Smooth muscle cell (in vitro differentiated cells): ENCODE measurements at regions not wholly inside any gene's neighbourhood (a gene's known extent, or its start where the extent isn't known, plus 50 kb on each side); places are given as distances from the start of the nearest gene placed in this dataset.
"Not testable (repeated sequence)": the region's sequence is repeated elsewhere in the genome, so short reads cannot be mapped to it uniquely, and the experiment has no call there.

Experiments
- DNase-seq: peaks from one replicate; lab custom pipeline; 2025; ENCODE audit not compliant: unreplicated experiment; lab: John Stamatoyannopoulos, UW
- H2AFZ ChIP-seq: fragments of 200-600 bp; sonication (generic); 2 replicates; pipeline ENCODE4 v1.6.0; 2016; ENCODE audit warnings: antibody characterized with exemption, low read depth, mild to moderate bottlenecking
- H3F3A ChIP-seq: fragments of 200-600 bp; sonication (generic); 2 replicates; pipeline ENCODE4 v1.6.0; 2017; ENCODE audit warnings: antibody characterized with exemption, low read depth
- H3K27ac ChIP-seq: fragments of 200-600 bp; sonication (generic); 2 replicates; pipeline ENCODE4 v1.5.1; 2016; ENCODE audit warnings: low read depth, mild to moderate bottlenecking
- H3K27me3 ChIP-seq: fragments of 200-600 bp; sonication (generic); 2 replicates; pipeline ENCODE4 v1.6.1; 2016; ENCODE audit warnings: low read depth, mild to moderate bottlenecking
- H3K36me3 ChIP-seq: fragments of 200-600 bp; sonication (generic); 2 replicates; pipeline ENCODE4 v1.5.1; 2016; ENCODE audit warnings: low read depth
- H3K4me1 ChIP-seq: fragments of 200-600 bp; sonication (generic); 2 replicates; pipeline ENCODE4 v1.5.1; 2016; ENCODE audit warnings: low read depth
- H3K4me2 ChIP-seq: fragments of 200-600 bp; sonication (generic); 2 replicates; pipeline ENCODE4 v1.6.0; 2016; ENCODE audit warnings: mild to moderate bottlenecking
- H3K4me3 ChIP-seq: fragments of 200-600 bp; sonication (generic); 2 replicates; pipeline ENCODE4 v1.5.1; 2016; ENCODE audit warnings: mild to moderate bottlenecking
- H3K79me2 ChIP-seq: fragments of 200-600 bp; sonication (generic); 2 replicates; pipeline ENCODE4 v1.6.0; 2016; ENCODE audit warnings: low read depth, mild to moderate bottlenecking
- H3K9ac ChIP-seq: fragments of 200-600 bp; sonication (generic); 2 replicates; pipeline ENCODE4 v1.6.0; 2016; ENCODE audit warnings: low read depth
- H3K9me3 ChIP-seq: fragments of 200-600 bp; sonication (generic); replicated peaks from 2 replicates; pipeline ENCODE4 v1.5.1; 2016; ENCODE audit warnings: low read depth
- H4K20me1 ChIP-seq: fragments of 200-600 bp; sonication (generic); 2 replicates; pipeline ENCODE4 v1.6.0; 2016; ENCODE audit warnings: low read depth
- WGBS: methylation state at CpG from one replicate; pipeline ENCODE4 v1.1.7; 2016; ENCODE audit warnings: low lambda C conversion rate; 5-methylcytosine and 5-hydroxymethylcytosine counted together

DNA sequence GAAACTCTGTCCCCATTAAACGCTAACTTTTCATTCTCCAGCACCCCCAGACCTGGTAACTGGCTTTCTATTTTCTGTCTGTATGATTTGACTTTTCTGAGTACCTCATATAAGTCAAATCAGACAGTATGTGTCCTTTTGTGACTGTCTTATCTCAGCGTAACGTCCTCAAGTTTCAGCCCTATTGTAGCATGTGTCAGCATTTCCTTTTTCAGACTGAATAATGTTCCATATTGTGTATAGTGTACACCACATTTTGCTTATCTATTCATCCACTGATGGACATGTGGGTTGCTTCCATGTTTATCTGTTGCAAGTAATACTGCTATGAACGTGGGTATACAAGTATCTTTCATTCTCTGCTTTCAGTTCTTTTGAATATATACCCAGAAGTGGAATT lies 242.4 kb downstream of the RTP5 start:
- 84% methylated on average over 4 of the region's 4 CpGs for WGBS
- H3K4me2 ChIP-seq, H3K4me3 ChIP-seq, DNase-seq, H3K36me3 ChIP-seq, H3F3A ChIP-seq, H2AFZ ChIP-seq, H3K27me3 ChIP-seq, H4K20me1 ChIP-seq, H3K9ac ChIP-seq, H3K9me3 ChIP-seq, H3K4me1 ChIP-seq, H3K79me2 ChIP-seq, H3K27ac ChIP-seq: not testable (repeated sequence)

DNA sequence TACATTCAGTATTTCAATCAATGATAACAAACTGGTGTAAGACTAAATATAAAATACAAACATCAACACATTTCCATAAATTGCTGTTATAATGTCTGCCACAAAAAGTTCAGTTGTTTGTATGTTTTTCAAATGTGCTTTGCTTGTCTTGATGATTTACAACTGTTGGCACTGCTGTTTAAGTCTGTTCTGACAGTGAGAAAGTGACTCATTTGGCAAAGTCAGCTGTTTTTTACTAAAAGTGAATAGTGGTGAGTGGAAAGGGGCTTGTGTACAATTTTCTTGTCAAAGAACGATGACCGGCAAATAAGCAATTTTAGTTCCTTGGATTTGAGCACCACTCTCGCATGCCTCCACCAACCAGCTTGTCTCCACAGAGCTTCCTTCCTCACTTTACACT lies 244.0 kb downstream of the RTP5 start:
- 21% methylated on average over 3 of the region's 3 CpGs for WGBS
- not testable (repeated sequence) for H3K27ac ChIP-seq, H2AFZ ChIP-seq, H4K20me1 ChIP-seq, H3K4me2 ChIP-seq, H3K4me1 ChIP-seq, H3K27me3 ChIP-seq, H3F3A ChIP-seq, H3K4me3 ChIP-seq, DNase-seq, H3K36me3 ChIP-seq, H3K79me2 ChIP-seq, H3K9me3 ChIP-seq, H3K9ac ChIP-seq

DNA sequence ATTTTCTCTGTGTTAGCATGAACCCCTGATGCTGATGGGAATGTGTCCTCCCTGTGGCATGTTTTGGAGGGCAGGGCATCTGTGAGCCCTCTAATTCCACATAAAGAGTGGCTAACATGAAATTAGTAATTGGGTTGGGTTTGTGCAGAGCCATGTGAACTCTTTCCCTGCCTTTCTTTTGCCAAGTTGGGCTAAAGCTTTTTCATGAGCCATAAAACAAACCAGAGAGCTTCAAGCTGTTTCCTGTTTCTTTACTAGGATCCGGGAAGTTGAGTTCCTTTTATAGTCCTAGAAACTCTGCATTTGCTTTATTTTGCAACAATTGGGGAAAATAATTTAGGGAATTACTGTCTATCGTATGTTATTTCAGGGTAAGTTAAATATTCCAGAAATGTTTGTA lies 247.1 kb downstream of the RTP5 start:
- not testable (repeated sequence) for H3K9me3 ChIP-seq, H3K36me3 ChIP-seq
- 25% methylated on average over 1 of the region's 2 CpGs for WGBS

DNA sequence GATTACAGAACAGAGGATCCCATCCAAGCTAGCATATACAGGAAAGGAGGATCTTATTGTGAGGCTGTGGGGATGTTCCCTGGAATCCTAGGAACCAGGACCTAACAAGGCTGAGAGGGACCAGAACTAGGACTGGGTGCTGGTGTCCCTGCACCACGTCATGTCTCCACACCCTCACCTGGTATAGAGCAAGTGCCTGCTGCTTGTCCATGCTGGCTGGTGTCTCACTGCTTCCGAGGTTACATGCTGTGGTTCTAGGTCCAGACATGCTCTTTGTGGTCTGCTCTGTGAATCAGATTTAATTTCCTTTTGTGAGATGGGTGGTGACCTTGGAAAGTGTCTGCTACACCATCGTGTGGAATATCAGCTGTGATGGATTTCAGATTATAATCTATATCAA lies 247.8 kb downstream of the RTP5 start:
- H4K20me1 ChIP-seq, H3K4me3 ChIP-seq, H3K79me2 ChIP-seq, H3K27ac ChIP-seq, H3K36me3 ChIP-seq, H3F3A ChIP-seq, H3K4me1 ChIP-seq, H2AFZ ChIP-seq, H3K9me3 ChIP-seq, H3K4me2 ChIP-seq, DNase-seq, H3K9ac ChIP-seq, H3K27me3 ChIP-seq: not testable (repeated sequence)
- WGBS = no CpG with 5 or more reads among the region's 3 CpGs

More for the DNA sequence above, 247.1 kb downstream of the RTP5 start:
- H3K27ac ChIP-seq, H3K4me2 ChIP-seq, H3K4me1 ChIP-seq, H3K27me3 ChIP-seq, DNase-seq, H4K20me1 ChIP-seq, H3K79me2 ChIP-seq, H3F3A ChIP-seq, H3K4me3 ChIP-seq, H3K9ac ChIP-seq, H2AFZ ChIP-seq: not testable (repeated sequence)

DNA sequence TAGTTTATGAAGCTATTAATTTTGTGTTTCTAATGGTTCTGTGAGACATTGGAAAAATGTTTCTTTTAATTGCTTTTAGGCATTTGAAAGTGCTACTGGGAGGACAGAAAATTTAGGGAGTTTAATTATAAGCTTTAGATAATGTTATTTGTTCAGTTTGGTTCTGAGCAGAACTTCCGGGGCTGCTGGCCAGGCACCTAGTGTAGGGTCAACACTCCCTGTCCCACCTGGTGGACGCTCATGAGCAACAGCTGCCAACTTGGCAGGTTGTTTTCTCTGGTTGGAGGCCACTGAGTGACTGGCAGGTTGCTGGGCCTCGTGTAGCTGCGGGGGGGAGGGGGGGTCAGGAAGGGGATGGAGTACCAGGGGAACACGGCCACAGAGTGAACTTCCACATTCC lies 250.2 kb downstream of the RTP5 start:
- not testable (repeated sequence) for H3K4me1 ChIP-seq, H3K9me3 ChIP-seq, H3K4me2 ChIP-seq, H3F3A ChIP-seq, DNase-seq, H3K27ac ChIP-seq, H4K20me1 ChIP-seq, H3K79me2 ChIP-seq, H2AFZ ChIP-seq, H3K9ac ChIP-seq, H3K4me3 ChIP-seq, H3K27me3 ChIP-seq, H3K36me3 ChIP-seq
- 96% methylated on average over 4 of the region's 5 CpGs for WGBS

DNA sequence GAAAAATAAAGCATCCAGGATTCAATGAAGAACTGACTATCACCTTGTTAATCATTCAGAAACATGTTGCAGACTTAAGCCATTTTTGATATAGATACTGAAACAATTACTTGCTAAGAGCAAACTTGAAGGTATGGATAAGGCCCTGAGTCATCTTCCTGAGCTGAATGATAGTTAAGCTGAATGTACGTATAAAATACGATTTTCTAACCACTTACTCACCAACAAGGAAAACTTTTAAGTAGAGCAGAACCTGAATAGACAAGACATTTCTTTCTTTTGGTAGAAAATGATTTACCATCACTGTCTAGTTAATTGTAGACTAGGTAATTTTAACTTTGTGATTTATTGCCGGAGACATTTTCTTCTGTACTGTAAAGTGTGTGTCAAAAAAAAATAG lies 261.2 kb downstream of the RTP5 start:
- H3K9ac ChIP-seq, H3K4me1 ChIP-seq, H3F3A ChIP-seq, H3K4me2 ChIP-seq, H3K27me3 ChIP-seq, H3K27ac ChIP-seq, H3K9me3 ChIP-seq, H3K36me3 ChIP-seq, H3K4me3 ChIP-seq, DNase-seq, H2AFZ ChIP-seq, H3K79me2 ChIP-seq, H4K20me1 ChIP-seq: not testable (repeated sequence)
- WGBS = 52% methylated on average over 3 of the region's 3 CpGs

DNA sequence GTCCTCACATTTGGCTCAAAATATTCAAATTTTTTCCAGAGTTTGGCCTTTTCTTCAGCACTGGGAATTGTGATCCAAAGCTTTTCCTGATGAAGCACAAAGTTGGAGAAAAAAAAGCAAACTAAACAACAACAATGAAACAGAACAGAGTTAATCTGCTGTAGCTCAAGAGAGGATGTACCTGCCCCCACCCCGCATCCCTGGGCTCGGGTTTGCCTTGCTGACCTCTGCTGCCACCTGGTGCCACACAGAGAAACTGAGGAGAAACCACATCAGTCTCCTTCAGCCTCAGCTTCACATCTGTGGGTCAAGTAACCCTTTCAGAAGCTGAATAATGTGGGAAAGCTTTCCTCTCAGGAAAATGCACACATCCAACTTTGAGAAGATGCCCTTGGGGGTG lies 290.4 kb downstream of the RTP5 start:
- not testable (repeated sequence) for H3K9me3 ChIP-seq, H3F3A ChIP-seq, H2AFZ ChIP-seq, DNase-seq, H3K4me2 ChIP-seq, H3K36me3 ChIP-seq, H3K79me2 ChIP-seq, H3K9ac ChIP-seq, H3K4me1 ChIP-seq, H3K4me3 ChIP-seq, H3K27ac ChIP-seq, H4K20me1 ChIP-seq, H3K27me3 ChIP-seq
- 3% methylated on average over 2 of the region's 2 CpGs for WGBS

DNA sequence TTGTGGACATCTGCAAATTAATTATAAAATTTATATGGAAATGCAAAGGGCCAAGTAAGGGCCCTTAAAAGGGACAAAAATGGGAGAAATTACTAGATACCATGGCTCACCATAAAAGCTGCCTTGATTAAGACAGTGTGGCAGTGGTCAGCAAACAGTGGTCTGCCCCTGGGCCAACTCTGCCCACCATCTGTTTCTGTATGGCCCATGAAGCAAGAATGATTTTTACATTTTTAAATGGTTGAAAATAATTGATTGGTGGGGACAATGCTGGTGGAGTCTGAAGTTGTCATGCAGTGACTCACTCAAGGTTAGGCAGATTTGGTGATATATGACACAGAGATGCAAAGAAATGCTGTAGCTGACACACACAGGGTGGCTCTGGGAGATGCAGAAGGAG lies 295.6 kb downstream of the RTP5 start:
- not testable (repeated sequence) for H3F3A ChIP-seq, H3K9me3 ChIP-seq, H3K9ac ChIP-seq, H3K4me1 ChIP-seq, H3K36me3 ChIP-seq, H2AFZ ChIP-seq, H3K79me2 ChIP-seq, H4K20me1 ChIP-seq, H3K4me2 ChIP-seq, H3K27me3 ChIP-seq, H3K4me3 ChIP-seq, DNase-seq, H3K27ac ChIP-seq

DNA sequence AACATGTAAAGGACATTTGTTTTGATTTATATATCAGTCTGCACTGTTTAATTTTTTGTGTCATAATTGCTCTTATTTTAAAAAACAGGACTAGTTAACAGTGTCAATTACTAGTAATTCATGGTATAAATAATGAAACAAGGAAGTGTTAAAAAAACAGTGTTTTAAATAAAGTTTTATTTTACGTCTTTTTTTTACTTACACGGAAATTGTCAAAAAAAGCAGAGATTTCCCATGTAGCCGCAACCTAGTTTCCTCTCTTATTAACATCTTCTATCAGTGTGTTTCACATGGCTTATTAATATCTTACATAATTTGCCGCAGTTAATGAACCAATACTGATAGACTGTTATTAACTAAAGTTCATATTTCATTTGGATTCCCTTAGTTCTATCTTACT lies 301.8 kb downstream of the RTP5 start:
- H3K4me3 ChIP-seq, DNase-seq, H3K9ac ChIP-seq, H3K79me2 ChIP-seq, H3K27ac ChIP-seq, H3K4me1 ChIP-seq, H3K4me2 ChIP-seq, H3F3A ChIP-seq, H4K20me1 ChIP-seq, H3K9me3 ChIP-seq, H2AFZ ChIP-seq, H3K27me3 ChIP-seq, H3K36me3 ChIP-seq: not testable (repeated sequence)
- WGBS = 99% methylated on average over 4 of the region's 4 CpGs
